ENCODE measurements at regions not wholly inside any gene's neighbourhood (a gene's known extent, or its start where the extent isn't known, plus 50 kb on each side); places are given as distances from the start of the nearest gene placed in this dataset.

DNA sequence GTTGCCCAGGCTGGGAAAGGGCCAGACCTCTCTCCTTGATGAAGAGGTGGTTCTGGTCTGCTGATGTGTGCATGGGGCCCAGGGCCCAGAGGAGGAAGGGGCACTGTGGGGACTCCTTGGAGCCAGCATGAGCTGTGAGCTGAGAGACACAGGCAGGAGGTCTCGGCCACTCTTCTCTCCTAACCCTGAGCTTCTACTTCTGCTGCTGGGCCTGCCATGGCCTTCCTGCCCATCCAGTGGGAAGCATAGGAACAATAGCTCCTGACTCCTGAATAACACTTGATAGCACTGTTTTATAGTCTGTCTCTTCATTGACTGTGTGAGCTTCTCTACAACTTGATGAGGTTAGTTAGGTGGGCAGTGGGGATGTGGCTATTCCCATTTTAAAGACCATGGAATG is 181.1 kb downstream of the UTP18 start:
- ATAC-seq = no peak
- H3K27ac ChIP-seq = no peak overlapping the region
- peaks cover 0 to 5% of the 10 kb centered on the region in 2 donors for H3K4me1 ChIP-seq
- no peak for DNase-seq
- H3K4me3 ChIP-seq = no peak overlapping the region
- intact Hi-C loops (cut with DNase I; ENCODE audit: low total_unique reads) (no loop called here), in situ Hi-C loops (cut with MboI; ENCODE audit: low sequenced_read_pairs in 4 of 4) (no loop called here)
- H3K9me3 ChIP-seq = no peaks in the 10 kb centered on the region
- H3K36me3 ChIP-seq = no peaks in the 10 kb centered on the region
- TF ChIP-seq, protein P1, sequence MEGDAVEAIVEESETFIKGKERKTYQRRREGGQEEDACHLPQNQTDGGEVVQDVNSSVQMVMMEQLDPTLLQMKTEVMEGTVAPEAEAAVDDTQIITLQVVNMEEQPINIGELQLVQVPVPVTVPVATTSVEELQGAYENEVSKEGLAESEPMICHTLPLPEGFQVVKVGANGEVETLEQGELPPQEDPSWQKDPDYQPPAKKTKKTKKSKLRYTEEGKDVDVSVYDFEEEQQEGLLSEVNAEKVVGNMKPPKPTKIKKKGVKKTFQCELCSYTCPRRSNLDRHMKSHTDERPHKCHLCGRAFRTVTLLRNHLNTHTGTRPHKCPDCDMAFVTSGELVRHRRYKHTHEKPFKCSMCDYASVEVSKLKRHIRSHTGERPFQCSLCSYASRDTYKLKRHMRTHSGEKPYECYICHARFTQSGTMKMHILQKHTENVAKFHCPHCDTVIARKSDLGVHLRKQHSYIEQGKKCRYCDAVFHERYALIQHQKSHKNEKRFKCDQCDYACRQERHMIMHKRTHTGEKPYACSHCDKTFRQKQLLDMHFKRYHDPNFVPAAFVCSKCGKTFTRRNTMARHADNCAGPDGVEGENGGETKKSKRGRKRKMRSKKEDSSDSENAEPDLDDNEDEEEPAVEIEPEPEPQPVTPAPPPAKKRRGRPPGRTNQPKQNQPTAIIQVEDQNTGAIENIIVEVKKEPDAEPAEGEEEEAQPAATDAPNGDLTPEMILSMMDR (IDR thresholded peaks at IDR 0.05 in 4 of 5, conservative IDR thresholded peaks at IDR 0.05 in 1 of 5) = no peak
- TF ChIP-seq POLR2A (IDR thresholded peaks at IDR 0.05) = no peak
- H3K27me3 ChIP-seq = no peaks in the 10 kb centered on the region

DNA sequence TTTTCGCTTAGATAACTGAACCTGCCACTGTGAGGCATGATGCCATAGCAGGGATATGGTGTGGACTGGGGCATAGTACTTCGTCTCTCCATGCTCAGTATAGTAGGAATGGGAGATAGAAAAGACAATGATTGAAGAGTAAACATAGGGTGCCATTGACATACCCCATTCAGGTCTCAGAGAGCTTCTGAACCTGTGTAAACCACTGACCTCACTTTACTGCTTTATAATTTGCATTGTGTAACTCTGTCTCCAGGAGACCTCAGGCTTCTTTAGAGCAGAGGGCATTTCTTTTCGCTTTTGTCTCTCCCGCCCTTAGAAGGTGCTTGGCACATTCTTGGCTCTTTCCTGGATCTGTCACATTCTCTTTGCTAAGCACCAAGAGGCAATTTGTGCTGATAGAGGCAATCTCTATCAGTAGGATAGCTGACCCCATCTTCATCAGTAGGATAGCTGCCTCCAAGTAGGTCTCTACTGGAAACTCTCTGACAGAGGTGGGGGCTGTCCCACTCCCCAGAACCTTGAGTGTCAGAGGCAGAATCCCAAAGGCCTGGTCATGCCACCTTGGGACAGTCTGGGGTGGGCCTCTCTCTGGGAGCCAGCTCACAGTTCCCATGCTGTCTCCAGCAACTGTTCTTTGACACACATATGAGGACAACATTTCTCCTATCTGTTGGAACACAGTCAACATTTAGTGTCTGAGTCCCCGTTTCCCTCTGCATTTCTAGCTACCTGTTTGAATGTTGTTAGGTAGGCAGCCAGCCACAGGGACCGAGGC is 181.9 kb downstream of the UTP18 start:
- Histone ChIP-seq H3K4me1 (peaks cover 0 to 5% of the 10 kb centered on the region in 2 donors), H3K27me3 (no peaks in the 10 kb centered on the region), H3K4me3 (no peak overlapping the region), H3K9me3 (no peaks in the 10 kb centered on the region), H3K36me3 (no peaks in the 10 kb centered on the region), H3K27ac (no peak overlapping the region)
- intact Hi-C loops (cut with DNase I; ENCODE audit: low total_unique reads) = no loop called here
- DNase-seq (no peak), ATAC-seq (no peak)
- in situ Hi-C loops (cut with MboI; ENCODE audit: low sequenced_read_pairs in 4 of 4) = no loop called here
- TF ChIP-seq, protein P1 (IDR thresholded peaks at IDR 0.05 in 4 of 5, conservative IDR thresholded peaks at IDR 0.05 in 1 of 5) = no peak
- no peak for TF ChIP-seq POLR2A (IDR thresholded peaks at IDR 0.05)

DNA sequence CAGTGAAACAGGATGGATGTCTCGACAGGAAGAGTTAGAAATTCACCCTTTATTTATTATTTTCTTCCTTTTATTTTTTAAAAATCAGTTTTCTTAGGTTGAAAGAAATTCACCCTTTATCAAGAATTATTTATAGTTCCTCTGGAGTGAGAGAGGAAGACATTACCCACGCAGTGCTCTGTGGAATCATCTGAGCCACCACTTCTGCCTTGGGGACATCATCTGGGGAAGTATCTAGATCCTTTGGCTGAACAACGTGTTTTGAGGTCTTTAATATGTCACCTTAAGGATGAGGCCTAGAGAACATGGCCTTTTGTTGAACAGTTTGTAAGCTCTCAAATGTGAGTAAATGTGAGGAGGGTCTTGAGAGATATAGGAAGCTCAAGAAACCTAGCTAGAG is 183.3 kb downstream of the UTP18 start:
- intact Hi-C loops (cut with DNase I; ENCODE audit: low total_unique reads) (no loop called here), in situ Hi-C loops (cut with MboI; ENCODE audit: low sequenced_read_pairs in 4 of 4) (no loop called here)
- ATAC-seq (no peak), DNase-seq (no peak)
- H3K36me3 ChIP-seq = no peaks in the 10 kb centered on the region
- no peak overlapping the region for H3K27ac ChIP-seq
- no peaks in the 10 kb centered on the region for H3K27me3 ChIP-seq
- no peak for TF ChIP-seq POLR2A (IDR thresholded peaks at IDR 0.05)
- TF ChIP-seq, protein P1 (IDR thresholded peaks at IDR 0.05 in 4 of 5, conservative IDR thresholded peaks at IDR 0.05 in 1 of 5) = no peak
- peaks cover 0 to 5% of the 10 kb centered on the region in 2 donors for H3K4me1 ChIP-seq
- H3K4me3 ChIP-seq = no peak overlapping the region
- no peaks in the 10 kb centered on the region for H3K9me3 ChIP-seq

- no peaks in the 10 kb centered on the region for H3K4me1 ChIP-seq
- H3K9me3 ChIP-seq = no peaks in the 10 kb centered on the region
- DNase-seq (no peak), ATAC-seq (no peak)
- H3K27ac ChIP-seq = no peak overlapping the region
- no peaks in the 10 kb centered on the region for H3K36me3 ChIP-seq
- intact Hi-C loops (cut with DNase I; ENCODE audit: low total_unique reads) = no loop called here
- H3K27me3 ChIP-seq = no peaks in the 10 kb centered on the region
- H3K4me3 ChIP-seq = no peak overlapping the region
- in situ Hi-C loops (cut with MboI; ENCODE audit: low sequenced_read_pairs in 4 of 4) = no loop called here
- no peak for TF ChIP-seq POLR2A (IDR thresholded peaks at IDR 0.05)
- TF ChIP-seq, protein P1 (IDR thresholded peaks at IDR 0.05 in 4 of 5, conservative IDR thresholded peaks at IDR 0.05 in 1 of 5) = no peak
These were observed 185.6 kb downstream of the UTP18 start for GRCh38 chr17:51445946-51446345.
